Esophagus muscularis mucosa (tissue), 4 donors: ENCODE measurements at regions not wholly inside any gene's neighbourhood (a gene's known extent, or its start where the extent isn't known, plus 50 kb on each side); places are given as distances from the start of the nearest gene placed in this dataset.

ENCODE experiments used
- CTCF ChIP-seq, 3 experiments: fragments of 200-600 bp in 2 of 3; fragments of 450-650 bp in 1 of 3; sonication (generic) in 2 of 3; IDR thresholded peaks; one replicate each; pipeline ENCODE4 v1.5.1; 2017 to 2019; ENCODE audit warnings: antibody characterized with exemption in 3 of 3, mild to moderate bottlenecking in 2 of 3, moderate library complexity in 1 of 3
- EP300 ChIP-seq: sonication (generic); formaldehyde crosslinking; IDR thresholded peaks from one replicate; pipeline ENCODE4 v1.6.1; 2017; ENCODE audit warnings: antibody characterized with exemption
- POLR2AphosphoS5 ChIP-seq, 2 donors: sonication (generic); formaldehyde crosslinking; IDR thresholded peaks; one replicate each; pipeline ENCODE4 v1.6.1; 2017; ENCODE audit warnings: antibody characterized with exemption in 2 of 2

DNA sequence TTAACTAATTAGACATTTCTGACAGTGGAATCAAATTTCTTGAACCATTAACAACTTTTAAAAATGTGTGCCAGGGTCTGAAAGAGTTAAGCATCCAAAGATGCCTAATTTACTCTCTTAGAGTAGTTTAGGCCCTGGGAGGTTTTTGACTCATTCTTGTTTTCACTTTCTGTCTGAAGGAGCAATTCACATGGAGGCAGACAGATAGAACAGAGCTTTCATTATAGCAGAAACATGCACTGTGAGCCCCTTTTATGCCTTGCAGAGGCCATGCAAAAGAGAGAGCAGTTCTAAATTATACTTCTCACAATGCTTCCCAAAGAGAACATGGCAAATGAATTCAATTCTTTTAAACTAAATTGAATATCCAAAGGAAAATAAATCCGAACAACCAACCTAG lies 554.8 kb downstream of the MFSD1 start:
- no peak for TF ChIP-seq CTCF (IDR thresholded peaks at IDR 0.05)
- TF ChIP-seq EP300 = no peak
- TF ChIP-seq POLR2AphosphoS5 (IDR thresholded peaks at IDR 0.05) = no peak
